K562 (cell line): ENCODE measurements at regions not wholly inside any gene's neighbourhood (a gene's known extent, or its start where the extent isn't known, plus 50 kb on each side); places are given as distances from the start of the nearest gene placed in this dataset.

Source experiments
- ATAC-seq: fragments of 200-7000 bp; cut with Tn5 transposase; 3 replicates; pipeline ENCODE4 v1.9.1; 2020; ENCODE audit warnings: moderate library complexity
- BruUV-seq: library from RNA; stranded (reverse); fragments of 400-500 nt; replicated peaks from 2 replicates; lab custom pipeline; 2021; lab: Mats Ljungman, UMichigan
- CTCF ChIA-PET: fragments of 300-600 bp; formaldehyde crosslinking; extraction: SDS; loops from one replicate; lab custom pipeline; 2021; ENCODE audit warnings: low intra/inter-chr PET ratio; lab: Yijun Ruan, JAX
- POLR2A ChIA-PET: fragments of 300-600, 350-650 bp; sonication (Branson Sonifier 250); formaldehyde crosslinking; extraction: SDS; loops from one replicate; lab custom pipeline; 2021; ENCODE audit warnings: antibody characterized with exemption, inconsistent platforms; lab: Yijun Ruan, JAX
- DNase-seq, 4 experiments: peaks; one replicate each; pipeline versions ENCODE4 v3.0.0 to v3.0.0-alpha.2; 2011 to 2018; ENCODE audit warnings: low spot score in 3 of 4, mixed read lengths in 3 of 4; ENCODE audit errors: extremely low read depth in 1 of 4
- FAIRE-seq: peaks from 2 replicates; lab custom pipeline; 2011; peaks lifted over from hg19 to GRCh38; lab: Jason Lieb, UNC
- H2AFZ ChIP-seq: 2 replicates; pipeline ENCODE4 v1.6.0; 2011; ENCODE audit warnings: low read depth, low read length, control low read depth, inconsistent platforms
- H3K27ac ChIP-seq: fragments of 200-600 bp; 3 replicates; pipeline ENCODE4 v1.8.0; 2011; ENCODE audit warnings: low read depth, mild to moderate bottlenecking, control low read depth, inconsistent platforms, low read length, moderate library complexity, mixed read lengths; ENCODE audit errors: extremely low read depth
- H3K27me3 ChIP-seq, 2 experiments: fragments of 300-600 bp in 1 of 2; 2 replicates in 1 of 2; 3 replicates in 1 of 2; pipeline versions ENCODE4 v1.6.0 to v1.8.0; 2011; ENCODE audit warnings: inconsistent platforms in 2 of 2, low read length in 2 of 2, mild to moderate bottlenecking in 1 of 2, mixed read lengths in 1 of 2, moderate library complexity in 1 of 2; ENCODE audit not compliant: control insufficient read depth in 2 of 2, insufficient read depth in 2 of 2
- H3K36me3 ChIP-seq: fragments of 300-600 bp; 3 replicates; pipeline ENCODE4 v1.8.0; 2011; ENCODE audit warnings: mild to moderate bottlenecking, low read length, inconsistent platforms; ENCODE audit not compliant: control insufficient read depth, insufficient read depth
- H3K4me1 ChIP-seq, 2 experiments: fragments of 200-600 bp in 1 of 2; replicated peaks in 1 of 2; 2 replicates in 1 of 2; 3 replicates in 1 of 2; pipeline versions ENCODE4 v1.5.1 to v1.8.0; 2011; ENCODE audit warnings: inconsistent platforms in 2 of 2, low read length in 2 of 2, mild to moderate bottlenecking in 1 of 2, mixed read lengths in 1 of 2, moderate library complexity in 1 of 2; ENCODE audit not compliant: control insufficient read depth in 2 of 2, insufficient read depth in 2 of 2
- H3K4me2 ChIP-seq: 2 replicates; pipeline ENCODE4 v1.6.1; 2011; ENCODE audit warnings: low read length, control low read depth, inconsistent platforms, mixed read lengths; ENCODE audit not compliant: insufficient read depth
- H3K4me3 ChIP-seq: fragments of 200-600 bp; sonication (generic), shearing (Covaris generic); 2 replicates; pipeline ENCODE4 v1.5.1; 2016; ENCODE audit warnings: control low read depth, inconsistent platforms
- H3K79me2 ChIP-seq: fragments of 200-600 bp; 3 replicates; pipeline ENCODE4 v1.8.0; 2011; ENCODE audit warnings: low read length, inconsistent platforms; ENCODE audit not compliant: control insufficient read depth, insufficient read depth
- H3K9ac ChIP-seq, 2 experiments: 2 replicates each; pipeline versions ENCODE4 v1.6.0 to v1.6.1; 2011; ENCODE audit warnings: low read depth in 2 of 2, low read length in 2 of 2, control low read depth in 1 of 2, inconsistent platforms in 1 of 2, mild to moderate bottlenecking in 1 of 2, mixed read lengths in 1 of 2; ENCODE audit not compliant: insufficient read depth in 1 of 2
- H3K9me1 ChIP-seq: one replicate; pipeline ENCODE4 v1.6.0; 2011; ENCODE audit warnings: inconsistent platforms, mild to moderate bottlenecking, low read length, moderate library complexity; ENCODE audit not compliant: control insufficient read depth, insufficient read depth
- H3K9me3 ChIP-seq: replicated peaks from 2 replicates; pipeline ENCODE4 v1.5.1; 2011; ENCODE audit warnings: low read depth, low read length, inconsistent platforms; ENCODE audit not compliant: control insufficient read depth, insufficient read depth
- H4K20me1 ChIP-seq: replicated peaks from 2 replicates; pipeline ENCODE4 v1.6.1; 2011; ENCODE audit warnings: low read length, inconsistent platforms, mixed read lengths; ENCODE audit not compliant: control insufficient read depth, insufficient read depth
- C11orf30 ChIP-seq: fragments of 450-650 bp; IDR thresholded peaks from 2 replicates; pipeline ENCODE4 v1.6.1; 2016; ENCODE audit warnings: low read depth, mild to moderate bottlenecking
- CBFB ChIP-seq: sonication (generic); formaldehyde crosslinking; IDR thresholded peaks from 2 replicates; pipeline ENCODE4 v1.4.0; 2020; ENCODE audit warnings: mild to moderate bottlenecking, missing genetic modification reagents
- CHCHD3 ChIP-seq: fragments of 250-450 bp; sonication (Bioruptor Pico); IDR thresholded peaks from 2 replicates; pipeline ENCODE4 v2.1.2; 2022; ENCODE audit warnings: mild to moderate bottlenecking
- CREBBP ChIP-seq: IDR thresholded peaks from one replicate; pipeline ENCODE4 v1.6.1; 2012; ENCODE audit warnings: low read depth, mild to moderate bottlenecking, control low read depth, inconsistent platforms, low read length
- PYGO2 ChIP-seq: fragments of 450-650 bp; IDR thresholded peaks from 2 replicates; pipeline ENCODE4 v1.6.1; 2016; ENCODE audit warnings: mild to moderate bottlenecking, missing genetic modification characterization, moderate library complexity, missing compliant biosample characterization
- RBM22 ChIP-seq: fragments of 200-400 bp; formaldehyde crosslinking; IDR thresholded peaks from 2 replicates; pipeline ENCODE4 v1.6.1; 2018; ENCODE audit warnings: low read length, low read depth; ENCODE audit not compliant: poor library complexity, severe bottlenecking
- STAG1 ChIP-seq: sonication (generic); formaldehyde crosslinking; IDR thresholded peaks from 2 replicates; pipeline ENCODE4 v1.5.0; 2020; ENCODE audit warnings: missing genetic modification reagents, borderline replicate concordance
- TEAD1 ChIP-seq, 2 experiments: fragments of 450-650 bp in 1 of 2; sonication (generic) in 1 of 2; formaldehyde crosslinking; IDR thresholded peaks; 2 replicates each; pipeline versions ENCODE4 v1.4.0 to v1.8.0; 2020 to 2022; ENCODE audit warnings: mild to moderate bottlenecking in 2 of 2, missing genetic modification reagents in 1 of 2
- ZBTB7A ChIP-seq: IDR thresholded peaks from 2 replicates; pipeline ENCODE4 v1.6.1; 2011; ENCODE audit warnings: low read depth, mild to moderate bottlenecking, low read length, moderate library complexity, borderline replicate concordance; ENCODE audit not compliant: control insufficient read depth
- ZNF707 ChIP-seq: fragments of 250-450 bp; sonication (Bioruptor Pico); conservative IDR thresholded peaks from 2 replicates; pipeline ENCODE4 v1.8.0; 2022; ENCODE audit warnings: inconsistent platforms, mild to moderate bottlenecking, moderate library complexity
- WGBS: fragments of 100-300 bp; shearing (Covaris generic); methylation state at CpG from one replicate; pipeline ENCODE4 v1.1.6; 2016; ENCODE audit warnings: low coverage, mixed read lengths; ENCODE audit not compliant: insufficient coverage; ENCODE audit errors: missing lambda C conversion rate; 5-methylcytosine and 5-hydroxymethylcytosine counted together
- in situ Hi-C: fragments of 300-500 bp; cut with MboI; formaldehyde crosslinking; loops from 4 replicates; pipeline ENCODE4 v1.15.0; 2018; ENCODE audit warnings: inconsistent platforms, mixed read lengths
- intact Hi-C: fragments of 100-400 bp; cut with micrococcal nuclease; formaldehyde crosslinking; loops from 2 replicates; pipeline ENCODE4 v1.14.2; 2022
- TF ChIP-seq, protein P1 (sequence below): fragments of 450-650 bp; IDR thresholded peaks from 2 replicates; pipeline ENCODE4 v1.6.1; 2017; ENCODE audit warnings: mild to moderate bottlenecking, moderate library complexity
- TF ChIP-seq, protein P2 (sequence below), 2 experiments: fragments of 450-650 bp in 1 of 2; IDR thresholded peaks; 2 replicates each; pipeline ENCODE4 v1.6.1; 2011 to 2017; ENCODE audit warnings: low read depth in 2 of 2, antibody characterized with exemption in 1 of 2, borderline replicate concordance in 1 of 2, low read length in 1 of 2, mild to moderate bottlenecking in 1 of 2, mixed read lengths in 1 of 2; ENCODE audit not compliant: control insufficient read depth in 1 of 2
- TF ChIP-seq, protein P3 (sequence below): fragments of 250-450 bp; sonication (Bioruptor Pico); IDR thresholded peaks from 2 replicates; pipeline ENCODE4 v1.5.0; 2021
- TF ChIP-seq, protein P4 (sequence below), 2 experiments: fragments of 150-350 bp in 1 of 2; IDR thresholded peaks; 2 replicates each; pipeline ENCODE4 v1.6.1; 2012 to 2016; ENCODE audit warnings: low read depth in 2 of 2, low read length in 2 of 2, mild to moderate bottlenecking in 1 of 2, moderate library complexity in 1 of 2

DNA sequence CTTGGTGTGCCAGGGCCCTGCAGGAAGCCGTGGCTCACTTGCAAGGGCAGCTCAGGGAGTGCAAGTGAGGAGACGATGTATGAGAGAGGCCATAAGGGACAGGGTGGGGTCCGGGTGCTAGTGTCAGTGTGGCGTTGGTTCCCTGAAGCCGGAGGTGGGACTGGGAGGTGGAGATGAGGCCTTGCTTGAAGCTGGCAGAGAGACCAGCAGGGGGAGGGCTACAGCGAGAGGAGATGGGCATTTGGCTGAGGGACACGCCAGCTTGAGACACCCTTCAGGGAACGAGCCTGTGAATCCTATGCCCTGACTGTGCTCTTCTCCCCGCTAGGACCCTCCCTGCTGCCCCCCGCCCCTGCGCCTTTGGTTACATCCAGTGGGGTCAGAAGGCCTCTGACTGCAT, 529.1 kb downstream of the TCERG1L start:
- DNase-seq (no peak), FAIRE-seq (no peak), ATAC-seq (no peak)
- Histone ChIP-seq H3K4me1 (no peaks in the 10 kb centered on the region), H3K27me3 (peaks cover 0 to 17% of the 10 kb centered on the region in 2 experiments; a peak in 1 of 5 replicates), H3K9me3 (no peaks in the 10 kb centered on the region), H3K27ac (no peak overlapping the region), H2AFZ (no peak overlapping the region), H3K9ac (no peak overlapping the region), H4K20me1 (no peaks in the 10 kb centered on the region), H3K4me2 (no peak overlapping the region), H3K79me2 (no peaks in the 10 kb centered on the region), H3K9me1 (no peaks in the 10 kb centered on the region), H3K36me3 (no peaks in the 10 kb centered on the region), H3K4me3 (no peak overlapping the region)
- ChIA-PET POLR2A (no interaction called here), CTCF (no interaction called here)
- in situ Hi-C loops (no loop called here), intact Hi-C loops (no loop called here)
- no peak for TF ChIP-seq TEAD1 (CRISPR knock-in tag; IDR thresholded peaks at IDR 0.05)
- TF ChIP-seq RBM22, result no peak
- TF ChIP-seq, protein P1, sequence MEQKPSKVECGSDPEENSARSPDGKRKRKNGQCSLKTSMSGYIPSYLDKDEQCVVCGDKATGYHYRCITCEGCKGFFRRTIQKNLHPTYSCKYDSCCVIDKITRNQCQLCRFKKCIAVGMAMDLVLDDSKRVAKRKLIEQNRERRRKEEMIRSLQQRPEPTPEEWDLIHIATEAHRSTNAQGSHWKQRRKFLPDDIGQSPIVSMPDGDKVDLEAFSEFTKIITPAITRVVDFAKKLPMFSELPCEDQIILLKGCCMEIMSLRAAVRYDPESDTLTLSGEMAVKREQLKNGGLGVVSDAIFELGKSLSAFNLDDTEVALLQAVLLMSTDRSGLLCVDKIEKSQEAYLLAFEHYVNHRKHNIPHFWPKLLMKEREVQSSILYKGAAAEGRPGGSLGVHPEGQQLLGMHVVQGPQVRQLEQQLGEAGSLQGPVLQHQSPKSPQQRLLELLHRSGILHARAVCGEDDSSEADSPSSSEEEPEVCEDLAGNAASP, result no peak
- TF ChIP-seq, protein P2, sequence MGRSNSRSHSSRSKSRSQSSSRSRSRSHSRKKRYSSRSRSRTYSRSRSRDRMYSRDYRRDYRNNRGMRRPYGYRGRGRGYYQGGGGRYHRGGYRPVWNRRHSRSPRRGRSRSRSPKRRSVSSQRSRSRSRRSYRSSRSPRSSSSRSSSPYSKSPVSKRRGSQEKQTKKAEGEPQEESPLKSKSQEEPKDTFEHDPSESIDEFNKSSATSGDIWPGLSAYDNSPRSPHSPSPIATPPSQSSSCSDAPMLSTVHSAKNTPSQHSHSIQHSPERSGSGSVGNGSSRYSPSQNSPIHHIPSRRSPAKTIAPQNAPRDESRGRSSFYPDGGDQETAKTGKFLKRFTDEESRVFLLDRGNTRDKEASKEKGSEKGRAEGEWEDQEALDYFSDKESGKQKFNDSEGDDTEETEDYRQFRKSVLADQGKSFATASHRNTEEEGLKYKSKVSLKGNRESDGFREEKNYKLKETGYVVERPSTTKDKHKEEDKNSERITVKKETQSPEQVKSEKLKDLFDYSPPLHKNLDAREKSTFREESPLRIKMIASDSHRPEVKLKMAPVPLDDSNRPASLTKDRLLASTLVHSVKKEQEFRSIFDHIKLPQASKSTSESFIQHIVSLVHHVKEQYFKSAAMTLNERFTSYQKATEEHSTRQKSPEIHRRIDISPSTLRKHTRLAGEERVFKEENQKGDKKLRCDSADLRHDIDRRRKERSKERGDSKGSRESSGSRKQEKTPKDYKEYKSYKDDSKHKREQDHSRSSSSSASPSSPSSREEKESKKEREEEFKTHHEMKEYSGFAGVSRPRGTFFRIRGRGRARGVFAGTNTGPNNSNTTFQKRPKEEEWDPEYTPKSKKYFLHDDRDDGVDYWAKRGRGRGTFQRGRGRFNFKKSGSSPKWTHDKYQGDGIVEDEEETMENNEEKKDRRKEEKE (IDR thresholded peaks at IDR 0.05; ENCODE audit: borderline replicate concordance in 1 of 2, control insufficient read depth in 1 of 2, low read depth in 2 of 2, low read length in 1 of 2), result no peak
- TF ChIP-seq CBFB (CRISPR knock-in tag), result no peak
- no peak for TF ChIP-seq C11orf30
- no peak for TF ChIP-seq CREBBP
- no peak for TF ChIP-seq PYGO2
- no peak for TF ChIP-seq ZBTB7A
- no peak for TF ChIP-seq ZNF707 (CRISPR knock-in tag)
- TF ChIP-seq, protein P3, sequence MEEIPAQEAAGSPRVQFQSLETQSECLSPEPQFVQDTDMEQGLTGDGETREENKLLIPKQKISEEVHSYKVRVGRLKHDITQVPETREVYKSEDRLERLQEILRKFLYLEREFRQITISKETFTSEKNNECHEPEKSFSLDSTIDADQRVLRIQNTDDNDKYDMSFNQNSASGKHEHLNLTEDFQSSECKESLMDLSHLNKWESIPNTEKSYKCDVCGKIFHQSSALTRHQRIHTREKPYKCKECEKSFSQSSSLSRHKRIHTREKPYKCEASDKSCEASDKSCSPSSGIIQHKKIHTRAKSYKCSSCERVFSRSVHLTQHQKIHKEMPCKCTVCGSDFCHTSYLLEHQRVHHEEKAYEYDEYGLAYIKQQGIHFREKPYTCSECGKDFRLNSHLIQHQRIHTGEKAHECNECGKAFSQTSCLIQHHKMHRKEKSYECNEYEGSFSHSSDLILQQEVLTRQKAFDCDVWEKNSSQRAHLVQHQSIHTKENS (CRISPR knock-in tag), result no peak
- TF ChIP-seq CHCHD3 (CRISPR knock-in tag), result no peak
- no peak for TF ChIP-seq STAG1 (CRISPR knock-in tag)
- TF ChIP-seq, protein P4, sequence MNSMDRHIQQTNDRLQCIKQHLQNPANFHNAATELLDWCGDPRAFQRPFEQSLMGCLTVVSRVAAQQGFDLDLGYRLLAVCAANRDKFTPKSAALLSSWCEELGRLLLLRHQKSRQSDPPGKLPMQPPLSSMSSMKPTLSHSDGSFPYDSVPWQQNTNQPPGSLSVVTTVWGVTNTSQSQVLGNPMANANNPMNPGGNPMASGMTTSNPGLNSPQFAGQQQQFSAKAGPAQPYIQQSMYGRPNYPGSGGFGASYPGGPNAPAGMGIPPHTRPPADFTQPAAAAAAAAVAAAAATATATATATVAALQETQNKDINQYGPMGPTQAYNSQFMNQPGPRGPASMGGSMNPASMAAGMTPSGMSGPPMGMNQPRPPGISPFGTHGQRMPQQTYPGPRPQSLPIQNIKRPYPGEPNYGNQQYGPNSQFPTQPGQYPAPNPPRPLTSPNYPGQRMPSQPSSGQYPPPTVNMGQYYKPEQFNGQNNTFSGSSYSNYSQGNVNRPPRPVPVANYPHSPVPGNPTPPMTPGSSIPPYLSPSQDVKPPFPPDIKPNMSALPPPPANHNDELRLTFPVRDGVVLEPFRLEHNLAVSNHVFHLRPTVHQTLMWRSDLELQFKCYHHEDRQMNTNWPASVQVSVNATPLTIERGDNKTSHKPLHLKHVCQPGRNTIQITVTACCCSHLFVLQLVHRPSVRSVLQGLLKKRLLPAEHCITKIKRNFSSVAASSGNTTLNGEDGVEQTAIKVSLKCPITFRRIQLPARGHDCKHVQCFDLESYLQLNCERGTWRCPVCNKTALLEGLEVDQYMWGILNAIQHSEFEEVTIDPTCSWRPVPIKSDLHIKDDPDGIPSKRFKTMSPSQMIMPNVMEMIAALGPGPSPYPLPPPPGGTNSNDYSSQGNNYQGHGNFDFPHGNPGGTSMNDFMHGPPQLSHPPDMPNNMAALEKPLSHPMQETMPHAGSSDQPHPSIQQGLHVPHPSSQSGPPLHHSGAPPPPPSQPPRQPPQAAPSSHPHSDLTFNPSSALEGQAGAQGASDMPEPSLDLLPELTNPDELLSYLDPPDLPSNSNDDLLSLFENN (IDR thresholded peaks at IDR 0.05; ENCODE audit: low read depth in 2 of 2, low read length in 2 of 2), result no peak
- 6% methylated on average over 6 of the region's 11 CpGs for WGBS
- BruUV-seq, result no TSS peak
